NCI-H69 (cell line): ENCODE measurements at regions not wholly inside any gene's neighbourhood (a gene's known extent, or its start where the extent isn't known, plus 50 kb on each side); places are given as distances from the start of the nearest gene placed in this dataset.
A peak's percentile ranks its signal among the peaks of the same experiment; 100 is the strongest.
"Not testable (repeated sequence)": the region's sequence is repeated elsewhere in the genome, so short reads cannot be mapped to it uniquely, and the experiment has no call there.

Source experiments
- DNase-seq: peaks from one replicate; lab custom pipeline; 2025; lab: John Stamatoyannopoulos, UW

GRCh38 chr2:203629699-203630098, 76.7 kb upstream of the CD28 start:
- DNase-seq: no peak

- DNase-seq: no peak
Measured at GRCh38 chr2:203631068-203631757, 75.2 kb upstream of the CD28 start.

GRCh38 chr2:203636588-203637470, 69.6 kb upstream of the CD28 start:
- DNase-seq: no peak

DNA sequence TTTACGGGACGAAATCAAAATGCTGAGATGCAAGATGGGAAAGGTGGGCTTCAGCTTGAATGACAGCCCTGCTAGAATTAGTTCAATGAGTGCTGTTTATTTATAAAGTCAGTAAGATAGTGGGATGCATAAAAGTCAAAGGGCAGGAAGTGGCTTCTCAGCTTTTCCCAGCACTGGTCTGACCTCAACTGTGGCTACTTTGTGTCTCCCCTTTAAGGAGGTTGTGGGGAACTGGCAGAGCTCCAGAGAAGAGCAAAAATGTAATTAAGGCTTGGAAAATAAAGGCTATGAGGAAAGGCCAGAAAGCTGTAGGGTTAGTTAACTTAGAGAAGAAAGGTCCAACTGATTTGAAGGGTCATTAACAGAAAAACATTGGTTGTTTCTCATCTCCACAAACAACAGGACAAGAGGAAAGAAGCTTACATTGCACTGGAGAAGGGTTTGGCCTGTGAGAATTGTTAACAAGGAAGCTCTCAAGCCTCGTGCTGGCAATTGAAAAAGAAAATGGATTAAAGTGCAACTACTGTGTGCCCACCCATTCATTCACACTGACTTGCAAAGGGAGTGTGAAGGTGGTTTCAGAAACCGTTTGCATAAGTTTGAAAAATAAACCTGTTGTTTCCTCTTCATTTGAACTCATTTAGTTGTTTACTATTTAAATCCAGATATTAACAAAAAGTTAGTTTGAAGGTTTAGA, 68.8 kb upstream of the CD28 start:
- no peak for DNase-seq

GRCh38 chr2:203641865-203642264, 64.6 kb upstream of the CD28 start:
- not testable (repeated sequence) for DNase-seq

DNA sequence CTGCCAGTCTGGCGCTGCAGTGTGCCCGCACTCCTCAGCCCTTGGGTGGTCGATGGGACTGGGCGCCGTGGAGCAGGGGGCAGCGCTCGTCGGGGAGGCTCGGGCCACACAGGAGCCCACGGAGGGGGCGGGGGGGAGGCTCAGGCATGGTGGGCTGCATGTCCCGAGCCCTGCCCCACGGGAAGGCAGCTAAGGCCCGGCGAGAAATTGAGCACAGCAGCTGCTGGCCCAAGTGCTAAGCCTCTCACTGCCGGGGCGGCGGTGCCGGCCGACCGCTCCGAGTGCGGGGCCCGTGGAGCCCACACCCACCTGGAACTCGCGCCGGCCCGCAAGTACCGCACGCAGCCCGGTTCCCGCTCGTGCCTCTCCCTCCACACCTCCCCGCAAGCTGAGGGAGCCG, 63.6 kb upstream of the CD28 start:
- not testable (repeated sequence) for DNase-seq

DNA sequence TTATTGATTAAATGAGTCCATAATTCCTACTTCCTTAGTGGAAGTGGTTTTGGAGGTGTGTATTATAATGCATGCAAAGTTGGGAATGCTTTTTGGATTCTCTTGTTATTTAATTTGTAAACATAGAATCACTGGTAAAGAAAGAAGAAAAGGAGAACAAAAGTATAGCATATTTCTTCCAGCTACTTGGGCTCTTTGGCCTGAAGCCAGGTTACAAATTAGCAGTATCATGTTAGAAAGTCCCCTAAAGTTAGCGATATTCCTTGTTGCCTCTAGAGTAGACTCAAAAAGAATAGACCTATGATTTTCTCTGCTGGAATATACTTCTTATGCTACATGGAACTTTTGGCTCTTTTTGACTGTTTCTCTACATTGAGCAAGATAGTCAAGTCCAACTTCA, 60.6 kb upstream of the CD28 start:
- DNase-seq: no peak

- DNase-seq: no peak
Measured at GRCh38 chr2:203646266-203646864, 60.1 kb upstream of the CD28 start.

GRCh38 chr2:203646961-203647360, 59.5 kb upstream of the CD28 start:
- no peak for DNase-seq

- DNase-seq: no peak
Measured at GRCh38 chr2:203647579-203647978, 58.9 kb upstream of the CD28 start.

DNA sequence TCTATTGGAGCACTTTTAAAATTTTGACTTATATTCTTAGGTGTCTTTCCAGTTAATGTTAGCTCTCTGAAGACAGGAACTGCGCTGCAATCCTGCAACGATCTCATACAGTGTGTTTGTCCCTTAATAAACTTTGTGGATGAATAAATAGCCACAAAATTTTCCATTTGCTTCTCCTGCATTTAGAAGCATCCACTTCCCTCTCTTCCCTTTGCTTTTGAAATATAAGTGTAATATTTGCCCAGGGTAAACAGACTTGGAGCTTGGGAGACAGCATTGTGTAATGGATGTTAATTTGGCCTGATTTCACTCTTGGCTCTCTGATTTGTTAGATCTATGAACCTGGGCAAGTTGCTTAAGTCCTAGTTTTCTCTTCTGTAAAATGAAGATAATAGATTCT, 58.2 kb upstream of the CD28 start:
- DNase-seq: peak; percentile 55

DNA sequence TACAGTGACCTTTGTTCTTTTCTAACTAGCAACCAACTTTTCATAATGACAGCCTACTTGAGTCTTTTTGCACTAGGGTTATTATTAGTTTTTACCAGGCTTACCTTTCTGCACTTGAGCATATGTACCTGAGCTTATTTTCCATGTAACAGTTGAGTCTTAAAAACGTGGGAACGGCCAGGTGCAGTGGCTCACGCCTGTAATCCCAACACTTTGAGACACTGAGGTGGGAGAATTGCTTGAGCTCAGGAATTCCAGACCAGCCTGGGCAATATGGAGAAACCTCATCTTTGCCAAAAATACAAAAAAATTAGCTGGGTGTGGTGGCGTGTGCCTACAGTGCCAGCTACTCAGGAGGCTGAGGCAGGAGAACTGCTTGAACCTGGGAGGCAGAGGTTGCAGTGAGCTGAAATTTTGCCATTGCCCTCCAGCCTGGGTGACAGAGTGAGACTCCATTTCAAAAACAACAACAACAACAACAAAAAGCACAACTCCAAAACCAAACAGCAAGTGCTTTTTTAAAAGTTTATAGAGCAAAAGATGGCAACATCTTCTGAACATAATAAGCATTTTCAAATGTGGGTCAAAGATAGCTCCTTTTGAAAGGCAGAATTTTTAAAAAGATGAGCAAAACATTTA, 57.1 kb upstream of the CD28 start:
- no peak for DNase-seq

DNA sequence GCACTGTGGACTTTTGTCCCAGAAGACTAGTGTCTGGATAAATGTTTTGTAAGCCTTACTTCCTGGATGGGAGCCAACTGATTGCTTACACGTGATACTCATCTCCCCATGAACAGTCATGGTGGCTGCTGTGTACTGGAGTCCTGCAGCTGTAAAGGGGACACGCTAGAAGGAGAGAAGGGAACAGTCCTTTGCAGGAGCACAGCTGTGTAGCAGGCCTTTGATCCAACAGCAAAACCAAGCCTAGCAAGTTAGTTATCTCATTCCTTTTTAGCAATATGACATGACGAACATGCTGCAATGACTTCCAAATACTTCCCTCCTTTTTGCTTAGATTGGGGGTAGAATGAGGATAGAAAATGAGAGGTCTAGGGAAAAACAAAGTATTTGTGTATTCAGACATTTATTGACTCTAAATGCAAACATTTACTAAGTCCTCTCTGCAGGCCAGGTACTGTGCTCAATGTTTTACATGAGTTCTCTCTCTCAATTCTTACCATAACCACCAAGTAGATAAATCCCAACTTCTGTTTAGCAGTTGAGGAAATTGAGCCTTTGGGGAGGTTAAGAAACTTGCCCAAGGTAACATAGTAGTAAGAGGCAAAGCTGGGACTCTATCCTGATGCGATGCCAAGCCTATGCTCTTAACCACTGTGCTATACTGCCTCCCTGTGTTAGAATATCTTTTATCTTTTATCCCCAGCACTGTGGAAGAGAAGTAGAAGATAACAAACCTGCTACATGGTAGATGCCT, 55.4 kb upstream of the CD28 start:
- DNase-seq: peak; percentile 60

- no peak for DNase-seq
Measured at GRCh38 chr2:203651621-203652020, 54.8 kb upstream of the CD28 start.

DNA sequence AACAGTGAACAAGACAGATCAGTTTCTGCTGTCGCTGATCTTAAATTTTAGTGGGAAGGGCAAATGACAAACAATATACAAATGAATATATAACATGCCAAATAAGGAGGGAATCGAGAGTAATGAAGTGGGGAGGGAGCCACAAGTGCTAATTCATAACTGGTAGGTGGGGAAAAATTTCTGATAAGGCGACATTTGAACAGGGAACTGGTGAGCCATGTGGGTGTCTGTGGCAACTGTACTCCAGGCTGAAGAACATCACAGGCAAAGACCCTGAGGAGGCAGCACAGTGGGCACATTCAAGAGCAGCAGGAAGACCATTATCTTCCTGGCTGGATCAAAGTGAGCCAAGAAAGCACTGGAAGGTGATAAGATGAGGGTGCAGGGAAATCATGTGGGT, 51.6 kb upstream of the CD28 start:
- DNase-seq: no peak

DNA sequence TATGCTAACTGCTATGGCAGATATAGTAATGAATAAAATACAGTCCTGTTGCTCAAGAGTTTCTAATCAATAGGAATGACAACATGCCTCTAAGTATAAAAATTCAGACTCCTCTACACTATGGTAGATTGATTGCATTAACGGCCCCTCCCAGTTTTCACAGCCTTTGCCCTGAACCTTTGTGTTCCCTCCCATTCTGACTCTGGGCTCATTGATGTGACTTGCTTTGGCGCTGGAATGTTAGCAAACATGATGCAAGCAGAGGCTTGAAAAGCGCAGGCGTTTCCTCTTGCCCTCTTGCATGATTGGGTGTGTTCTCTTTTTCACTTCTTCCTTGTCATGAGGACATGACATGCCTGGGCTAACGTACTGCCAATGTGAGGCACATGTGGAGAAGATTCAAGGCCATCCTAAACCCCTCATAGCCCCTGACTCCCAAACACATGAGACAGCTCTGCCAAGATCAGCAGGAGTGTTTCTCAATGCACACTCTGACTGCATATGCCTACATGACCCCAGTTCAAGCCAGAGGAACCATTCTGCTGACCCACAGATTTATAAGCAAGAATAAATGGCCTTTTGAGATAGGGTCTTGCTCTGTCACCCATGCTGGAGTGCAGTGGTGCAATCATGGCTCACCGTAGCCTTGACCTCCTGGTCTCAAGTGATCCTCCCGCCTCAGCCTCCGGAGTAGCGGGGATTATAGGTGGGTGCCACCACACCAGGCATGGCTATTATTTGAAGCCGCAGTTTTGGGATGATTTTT, 49.7 kb upstream of the CD28 start:
- DNase-seq: no peak
